A673 (cell line): ENCODE measurements at regions not wholly inside any gene's neighbourhood (a gene's known extent, or its start where the extent isn't known, plus 50 kb on each side); places are given as distances from the start of the nearest gene placed in this dataset.

Experiments
- BruUV-seq: library from RNA; stranded (reverse); fragments of 400-500 nt; replicated peaks from 2 replicates; lab custom pipeline; 2021; lab: Mats Ljungman, UMichigan
- CTCF ChIA-PET: fragments of 300-600 bp; sonication (Branson Sonifier 250); formaldehyde crosslinking; loops from one replicate; lab custom pipeline; 2022; ENCODE audit warnings: antibody characterized with exemption; lab: Charles Lee
- POLR2A ChIA-PET: fragments of 300-600 bp; sonication (Branson Sonifier 250); formaldehyde crosslinking; loops from one replicate; lab custom pipeline; 2022; ENCODE audit warnings: antibody characterized with exemption; ENCODE audit not compliant: low non-redundant PET; lab: Charles Lee
- DNase-seq: peaks from one replicate; pipeline ENCODE4 v3.0.0-alpha.2; 2015; ENCODE audit warnings: low spot score
- H3K27ac ChIP-seq: fragments of 200-600 bp; sonication (generic); 2 replicates; pipeline ENCODE4 v1.5.1; 2016; ENCODE audit warnings: mixed run types, low read depth, mild to moderate bottlenecking, mixed read lengths, antibody characterized with exemption, low read length; ENCODE audit not compliant: poor library complexity, severe bottlenecking
- H3K27me3 ChIP-seq: fragments of 200-600 bp; sonication (generic); replicated peaks from 2 replicates; pipeline ENCODE4 v1.6.1; 2017; ENCODE audit warnings: mixed run types, low read depth, mild to moderate bottlenecking, mixed read lengths, antibody characterized with exemption, low read length; ENCODE audit not compliant: insufficient read depth, poor library complexity
- H3K36me3 ChIP-seq: fragments of 200-600 bp; sonication (generic); 2 replicates; pipeline ENCODE4 v1.6.1; 2016; ENCODE audit warnings: mixed run types, mild to moderate bottlenecking, mixed read lengths, antibody characterized with exemption, low read length; ENCODE audit not compliant: insufficient read depth, poor library complexity, severe bottlenecking
- H3K4me1 ChIP-seq: fragments of 200-600 bp; sonication (generic); 2 replicates; pipeline ENCODE4 v1.6.1; 2017; ENCODE audit warnings: mixed run types, mild to moderate bottlenecking, mixed read lengths, antibody characterized with exemption, low read length; ENCODE audit not compliant: insufficient read depth, poor library complexity, severe bottlenecking
- H3K4me3 ChIP-seq: fragments of 200-600 bp; sonication (generic); 2 replicates; pipeline ENCODE4 v1.5.1; 2016; ENCODE audit warnings: low read depth, mixed run types, mild to moderate bottlenecking, mixed read lengths, low read length; ENCODE audit not compliant: poor library complexity, severe bottlenecking
- H3K9me3 ChIP-seq: fragments of 200-600 bp; sonication (generic); 2 replicates; pipeline ENCODE4 v1.6.1; 2016; ENCODE audit warnings: mixed run types, low read depth, mild to moderate bottlenecking, mixed read lengths, antibody characterized with exemption, low read length; ENCODE audit not compliant: poor library complexity, severe bottlenecking
- EZH2 ChIP-seq: fragments of 200-600 bp; sonication (generic); IDR thresholded peaks from 2 replicates; pipeline ENCODE4 v1.6.1; 2017; ENCODE audit warnings: borderline replicate concordance, low read depth, mild to moderate bottlenecking, mixed read lengths, antibody characterized with exemption, low read length; ENCODE audit not compliant: poor library complexity, severe bottlenecking
- intact Hi-C: fragments of 100-400 bp; cut with micrococcal nuclease; formaldehyde crosslinking; loops from one replicate; pipeline ENCODE4 v1.10.0; 2022; ENCODE audit not compliant: unreplicated experiment
- TF ChIP-seq, protein P1 (sequence below): fragments of 300-800, 200-600 bp; sonication (generic); conservative IDR thresholded peaks from 2 replicates; pipeline ENCODE4 v1.5.1; 2017; ENCODE audit warnings: low read depth, mild to moderate bottlenecking, antibody characterized with exemption, low read length, moderate library complexity, mixed read lengths

DNA sequence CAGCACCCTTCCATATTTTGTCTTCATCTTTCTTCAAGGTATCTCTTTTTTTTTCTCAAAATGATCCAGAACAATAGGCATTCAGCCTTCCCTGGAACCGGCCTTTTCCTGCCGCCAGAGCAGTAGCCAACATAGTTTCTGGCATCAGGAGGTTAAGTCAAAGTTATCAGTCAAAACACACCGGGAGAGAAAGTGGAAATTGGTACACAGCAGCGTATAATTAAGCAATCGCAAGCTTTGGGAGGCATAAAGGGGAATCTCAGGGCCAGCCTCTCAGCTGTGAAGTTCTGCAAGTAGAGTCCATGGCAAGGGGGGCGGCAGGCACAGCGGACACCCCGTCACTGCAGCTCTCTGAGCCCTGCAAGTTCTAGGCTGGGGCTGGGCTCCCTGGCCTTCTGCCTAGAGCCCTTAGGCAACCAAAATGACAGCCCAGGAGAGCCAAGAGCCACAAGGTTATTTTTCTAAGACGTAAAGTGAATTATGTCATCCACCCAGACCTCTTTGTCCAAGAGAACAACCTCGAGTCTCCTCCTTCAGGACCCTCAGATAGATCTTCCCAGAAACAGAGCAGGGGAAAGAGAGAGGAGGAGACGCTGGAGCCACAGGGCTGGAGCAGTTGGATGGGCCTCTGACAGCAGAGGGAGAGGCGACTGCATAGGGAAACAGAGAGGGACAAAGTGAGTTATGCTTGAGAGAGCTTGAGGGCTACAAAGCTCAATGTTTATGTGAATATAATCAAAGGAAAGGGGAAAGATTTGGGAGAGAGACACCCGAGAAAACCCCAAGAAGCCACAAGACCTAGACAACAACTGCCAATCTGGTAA, 114.7 kb downstream of the BCL2L11 start:
- intact Hi-C loops, result no loop called here

DNA sequence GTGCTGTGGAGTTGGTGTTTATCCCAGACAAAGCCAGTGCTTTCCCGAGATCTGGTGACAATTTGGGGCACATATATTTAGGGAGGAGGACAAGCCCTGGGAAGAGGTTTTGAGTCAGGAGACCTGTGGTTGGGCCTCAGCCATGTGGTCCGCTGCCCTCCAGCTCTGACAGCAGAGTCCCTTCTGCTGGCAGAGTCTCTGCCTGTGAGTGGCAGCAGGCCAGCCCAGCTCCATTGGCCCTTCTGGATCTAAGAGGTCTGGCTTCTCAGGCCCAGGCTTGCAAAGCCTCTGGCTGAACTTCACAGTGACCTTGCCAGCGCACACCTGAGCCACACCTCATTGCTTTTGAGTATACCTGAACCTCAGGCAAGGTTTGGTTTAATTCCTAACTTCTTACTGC, 115.3 kb downstream of the BCL2L11 start:
- intact Hi-C loops, result no loop called here
- BruUV-seq, result no TSS peak
- H3K27me3 ChIP-seq, result no peaks in the 10 kb centered on the region
- H3K9me3 ChIP-seq, result no peaks in the 10 kb centered on the region
- H3K36me3 ChIP-seq, result no peaks in the 10 kb centered on the region
- no peaks in the 10 kb centered on the region for H3K4me1 ChIP-seq
- H3K4me3 ChIP-seq, result no peak overlapping the region
- POLR2A ChIA-PET, result no interaction called here
- CTCF ChIA-PET, result no interaction called here
- DNase-seq, result no peak
- no peak overlapping the region for H3K27ac ChIP-seq
- no peak for TF ChIP-seq EZH2
- TF ChIP-seq, protein P1, sequence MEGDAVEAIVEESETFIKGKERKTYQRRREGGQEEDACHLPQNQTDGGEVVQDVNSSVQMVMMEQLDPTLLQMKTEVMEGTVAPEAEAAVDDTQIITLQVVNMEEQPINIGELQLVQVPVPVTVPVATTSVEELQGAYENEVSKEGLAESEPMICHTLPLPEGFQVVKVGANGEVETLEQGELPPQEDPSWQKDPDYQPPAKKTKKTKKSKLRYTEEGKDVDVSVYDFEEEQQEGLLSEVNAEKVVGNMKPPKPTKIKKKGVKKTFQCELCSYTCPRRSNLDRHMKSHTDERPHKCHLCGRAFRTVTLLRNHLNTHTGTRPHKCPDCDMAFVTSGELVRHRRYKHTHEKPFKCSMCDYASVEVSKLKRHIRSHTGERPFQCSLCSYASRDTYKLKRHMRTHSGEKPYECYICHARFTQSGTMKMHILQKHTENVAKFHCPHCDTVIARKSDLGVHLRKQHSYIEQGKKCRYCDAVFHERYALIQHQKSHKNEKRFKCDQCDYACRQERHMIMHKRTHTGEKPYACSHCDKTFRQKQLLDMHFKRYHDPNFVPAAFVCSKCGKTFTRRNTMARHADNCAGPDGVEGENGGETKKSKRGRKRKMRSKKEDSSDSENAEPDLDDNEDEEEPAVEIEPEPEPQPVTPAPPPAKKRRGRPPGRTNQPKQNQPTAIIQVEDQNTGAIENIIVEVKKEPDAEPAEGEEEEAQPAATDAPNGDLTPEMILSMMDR, result no peak

More for the DNA sequence above, 114.7 kb downstream of the BCL2L11 start:
- H3K27ac ChIP-seq, result no peak overlapping the region
- ChIA-PET CTCF (no interaction called here), POLR2A (no interaction called here)
- no TSS peak for BruUV-seq
- no peak for DNase-seq
- H3K27me3 ChIP-seq, result no peaks in the 10 kb centered on the region
- TF ChIP-seq EZH2, result no peak
- TF ChIP-seq, protein P1, result no peak
- no peaks in the 10 kb centered on the region for H3K36me3 ChIP-seq
- no peak overlapping the region for H3K4me3 ChIP-seq
- no peaks in the 10 kb centered on the region for H3K9me3 ChIP-seq
- H3K4me1 ChIP-seq, result no peaks in the 10 kb centered on the region

DNA sequence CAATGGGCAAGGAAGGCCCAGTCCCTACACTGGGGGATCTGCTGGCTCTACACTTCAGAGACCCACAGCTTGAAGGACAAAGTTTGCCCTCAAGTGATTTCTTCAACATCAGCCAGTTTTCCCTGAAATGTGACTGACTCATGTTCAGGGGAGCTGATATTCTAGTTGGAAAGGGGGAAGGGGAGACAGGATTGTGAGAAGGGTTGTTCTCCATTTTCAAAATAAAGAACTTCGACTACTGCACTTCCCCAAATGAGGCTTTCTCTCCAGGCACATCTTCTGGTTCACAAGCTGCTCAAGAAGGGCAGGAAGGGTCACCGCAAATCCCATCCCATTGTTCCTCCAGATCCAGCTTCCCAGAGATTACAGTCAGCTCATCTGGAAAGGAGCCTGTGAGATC, 117.6 kb downstream of the BCL2L11 start:
- ChIA-PET POLR2A (no interaction called here), CTCF (no interaction called here)
- Histone ChIP-seq H3K27me3 (no peaks in the 10 kb centered on the region), H3K4me1 (no peaks in the 10 kb centered on the region), H3K36me3 (no peaks in the 10 kb centered on the region), H3K4me3 (no peak overlapping the region), H3K9me3 (no peaks in the 10 kb centered on the region), H3K27ac (no peak overlapping the region)
- no peak for DNase-seq
- intact Hi-C loops, result no loop called here
- no TSS peak for BruUV-seq
- TF ChIP-seq EZH2, result no peak
- TF ChIP-seq, protein P1, result no peak
